ENCODE measurements at regions not wholly inside any gene's neighbourhood (a gene's known extent, or its start where the extent isn't known, plus 50 kb on each side); places are given as distances from the start of the nearest gene placed in this dataset.

- DNase-seq = no peak
Observed at GRCh38 chr1:208923946-208924720, 659.4 kb upstream of the CAMK1G start.

GRCh38 chr1:208924928-208925327 lies 658.6 kb upstream of the CAMK1G start:
- no peak for DNase-seq

- DNase-seq = no peak
Observed at GRCh38 chr1:208928349-208929010, 655.0 kb upstream of the CAMK1G start.

GRCh38 chr1:208929575-208929974 lies 653.9 kb upstream of the CAMK1G start:
- DNase-seq = no peak

GRCh38 chr1:208931936-208932335 lies 651.6 kb upstream of the CAMK1G start:
- DNase-seq = no peak

GRCh38 chr1:208933984-208934525 lies 649.5 kb upstream of the CAMK1G start:
- no peak for DNase-seq

- DNase-seq = no peak
Observed at GRCh38 chr1:208934933-208935332, 648.6 kb upstream of the CAMK1G start.

GRCh38 chr1:208935517-208936187 lies 647.9 kb upstream of the CAMK1G start:
- DNase-seq = no peak

- DNase-seq = no peak
Observed at GRCh38 chr1:208939537-208940085, 643.9 kb upstream of the CAMK1G start.

- no peak for DNase-seq
Observed at GRCh38 chr1:208942394-208943130, 641.0 kb upstream of the CAMK1G start.

GRCh38 chr1:208943291-208943690 lies 640.2 kb upstream of the CAMK1G start:
- DNase-seq = no peak

GRCh38 chr1:208944981-208945451 lies 638.5 kb upstream of the CAMK1G start:
- DNase-seq = no peak

GRCh38 chr1:208950206-208950605 lies 633.3 kb upstream of the CAMK1G start:
- no peak for DNase-seq

- DNase-seq = no peak
Observed at GRCh38 chr1:208951026-208951525, 632.4 kb upstream of the CAMK1G start.

- DNase-seq = no peak
Observed at GRCh38 chr1:208951908-208952307, 631.6 kb upstream of the CAMK1G start.

- DNase-seq = no peak
Observed at GRCh38 chr1:208962867-208963266, 620.6 kb upstream of the CAMK1G start.

GRCh38 chr1:208965351-208965750 lies 618.2 kb upstream of the CAMK1G start:
- no peak for DNase-seq

- DNase-seq = no peak
Observed at GRCh38 chr1:208967334-208967733, 616.2 kb upstream of the CAMK1G start.

GRCh38 chr1:208974717-208975116 lies 608.8 kb upstream of the CAMK1G start:
- no peak for DNase-seq

GRCh38 chr1:208975456-208975855 lies 608.1 kb upstream of the CAMK1G start:
- no peak for DNase-seq

- no peak for DNase-seq
Observed at GRCh38 chr1:208977012-208977411, 606.5 kb upstream of the CAMK1G start.

GRCh38 chr1:208977638-208978256 lies 605.8 kb upstream of the CAMK1G start:
- DNase-seq = no peak

Data from NCI-H1694 treated with DMSO at 0.1 percent for 48 hours (cell line).